B cell (primary cell): ENCODE measurements at regions not wholly inside any gene's neighbourhood (a gene's known extent, or its start where the extent isn't known, plus 50 kb on each side); places are given as distances from the start of the nearest gene placed in this dataset.

ENCODE experiments used
- EZH2 ChIP-seq: IDR thresholded peaks from 2 replicates; pipeline ENCODE4 v1.6.1; 2012; ENCODE audit warnings: borderline replicate concordance, low read depth, mild to moderate bottlenecking, moderate library complexity, low read length; ENCODE audit not compliant: insufficient read depth, poor library complexity, severe bottlenecking
- TF ChIP-seq, protein P1 (sequence below): fragments of 200-600 bp; IDR thresholded peaks from one replicate; pipeline ENCODE4 v1.8.0; 2022; ENCODE audit warnings: antibody characterized with exemption, mild to moderate bottlenecking

DNA sequence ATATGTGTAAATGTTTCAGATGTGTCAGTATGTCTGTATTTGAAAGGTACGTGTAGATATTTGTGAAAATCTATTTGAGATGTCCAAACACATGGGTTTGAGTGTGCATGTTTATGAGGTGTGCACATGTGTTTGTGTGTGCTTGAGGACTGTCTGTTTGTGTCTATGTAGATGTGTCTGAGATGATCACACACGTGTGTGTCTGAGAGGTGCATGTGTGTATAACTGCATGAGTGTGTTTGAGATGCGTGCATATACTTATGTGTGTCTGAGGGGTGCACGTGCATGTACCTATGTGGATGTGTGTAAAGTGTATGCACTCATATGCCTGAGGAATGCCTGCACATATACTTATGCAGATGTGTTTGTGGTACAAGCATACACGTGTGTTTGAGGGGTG, 584.4 kb downstream of the BUD13 start:
- TF ChIP-seq EZH2: no peak
- TF ChIP-seq, protein P1, sequence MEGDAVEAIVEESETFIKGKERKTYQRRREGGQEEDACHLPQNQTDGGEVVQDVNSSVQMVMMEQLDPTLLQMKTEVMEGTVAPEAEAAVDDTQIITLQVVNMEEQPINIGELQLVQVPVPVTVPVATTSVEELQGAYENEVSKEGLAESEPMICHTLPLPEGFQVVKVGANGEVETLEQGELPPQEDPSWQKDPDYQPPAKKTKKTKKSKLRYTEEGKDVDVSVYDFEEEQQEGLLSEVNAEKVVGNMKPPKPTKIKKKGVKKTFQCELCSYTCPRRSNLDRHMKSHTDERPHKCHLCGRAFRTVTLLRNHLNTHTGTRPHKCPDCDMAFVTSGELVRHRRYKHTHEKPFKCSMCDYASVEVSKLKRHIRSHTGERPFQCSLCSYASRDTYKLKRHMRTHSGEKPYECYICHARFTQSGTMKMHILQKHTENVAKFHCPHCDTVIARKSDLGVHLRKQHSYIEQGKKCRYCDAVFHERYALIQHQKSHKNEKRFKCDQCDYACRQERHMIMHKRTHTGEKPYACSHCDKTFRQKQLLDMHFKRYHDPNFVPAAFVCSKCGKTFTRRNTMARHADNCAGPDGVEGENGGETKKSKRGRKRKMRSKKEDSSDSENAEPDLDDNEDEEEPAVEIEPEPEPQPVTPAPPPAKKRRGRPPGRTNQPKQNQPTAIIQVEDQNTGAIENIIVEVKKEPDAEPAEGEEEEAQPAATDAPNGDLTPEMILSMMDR: no peak
